Stimulated activated CD8-positive, alpha-beta memory T cell treated with anti-CD3 and anti-CD28 coated beads, Interleukin-7, amount 100 ng/mL, for 48 hours (primary cell): ENCODE measurements at regions not wholly inside any gene's neighbourhood (a gene's known extent, or its start where the extent isn't known, plus 50 kb on each side); places are given as distances from the start of the nearest gene placed in this dataset.

Source experiments
- DNase-seq, 2 donors: peaks; one replicate each; pipeline ENCODE4 v3.0.0-alpha.2; 2020; ENCODE audit warnings: low read depth in 1 of 2; ENCODE audit errors: extremely low read depth in 1 of 2

DNA sequence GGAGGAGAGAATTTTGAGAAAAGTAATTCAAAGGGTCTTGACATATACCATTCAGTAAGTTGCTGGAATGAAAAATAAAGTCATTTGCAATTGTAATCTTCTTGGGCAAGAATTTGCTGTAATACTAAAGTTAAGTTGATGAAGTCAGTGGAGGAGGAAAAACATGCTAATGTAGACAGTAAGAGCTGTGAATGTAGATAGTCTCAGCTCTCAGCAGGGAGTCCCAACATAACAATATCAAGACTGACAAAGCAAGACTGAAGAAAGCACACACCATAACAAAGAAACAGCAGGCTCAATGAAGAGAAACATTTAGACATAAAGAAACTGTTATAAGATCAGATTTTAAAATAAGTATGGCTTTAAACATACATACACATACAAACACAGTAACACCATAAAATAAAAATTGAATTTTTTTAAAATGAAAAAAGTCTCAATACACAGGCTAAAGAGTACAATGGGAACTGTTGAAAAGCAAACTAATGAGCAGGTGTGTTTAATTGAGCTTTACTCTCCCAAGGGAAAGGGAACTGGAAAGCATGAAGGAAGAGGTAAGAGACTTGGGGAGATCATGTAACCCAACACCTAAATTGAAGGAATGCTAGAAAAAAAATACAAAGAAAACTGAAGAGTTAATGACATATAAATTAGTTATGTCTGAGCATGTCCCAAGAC lies 336.3 kb upstream of the NCAM2 start:
- no peak for DNase-seq

GRCh38 chr21:20662514-20662913 lies 335.7 kb upstream of the NCAM2 start:
- no peak for DNase-seq

DNA sequence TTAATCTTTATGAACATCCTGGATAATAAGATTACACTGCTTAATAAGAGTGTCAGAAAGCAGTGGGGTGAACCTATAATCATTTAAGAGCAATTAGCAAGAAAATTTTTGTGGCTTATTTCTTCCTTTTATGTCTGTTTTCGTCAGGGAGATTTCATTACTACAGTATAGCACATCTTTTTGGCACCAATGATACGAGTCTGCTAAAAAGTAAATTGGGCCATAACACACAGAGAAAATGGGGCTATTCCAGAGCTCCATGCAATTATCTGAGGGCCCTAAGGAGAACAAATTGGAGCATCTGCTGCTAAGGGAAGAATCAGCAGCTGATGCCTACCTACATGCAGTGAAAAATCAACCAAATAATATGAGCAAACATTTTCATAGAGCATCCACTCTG lies 330.3 kb upstream of the NCAM2 start:
- DNase-seq = no peak

- DNase-seq = no peak
These were observed 312.7 kb upstream of the NCAM2 start for GRCh38 chr21:20685475-20685874.

GRCh38 chr21:20698585-20698984 lies 299.6 kb upstream of the NCAM2 start:
- no peak for DNase-seq

- no peak for DNase-seq
These were observed 297.0 kb upstream of the NCAM2 start for GRCh38 chr21:20701235-20701634.

DNA sequence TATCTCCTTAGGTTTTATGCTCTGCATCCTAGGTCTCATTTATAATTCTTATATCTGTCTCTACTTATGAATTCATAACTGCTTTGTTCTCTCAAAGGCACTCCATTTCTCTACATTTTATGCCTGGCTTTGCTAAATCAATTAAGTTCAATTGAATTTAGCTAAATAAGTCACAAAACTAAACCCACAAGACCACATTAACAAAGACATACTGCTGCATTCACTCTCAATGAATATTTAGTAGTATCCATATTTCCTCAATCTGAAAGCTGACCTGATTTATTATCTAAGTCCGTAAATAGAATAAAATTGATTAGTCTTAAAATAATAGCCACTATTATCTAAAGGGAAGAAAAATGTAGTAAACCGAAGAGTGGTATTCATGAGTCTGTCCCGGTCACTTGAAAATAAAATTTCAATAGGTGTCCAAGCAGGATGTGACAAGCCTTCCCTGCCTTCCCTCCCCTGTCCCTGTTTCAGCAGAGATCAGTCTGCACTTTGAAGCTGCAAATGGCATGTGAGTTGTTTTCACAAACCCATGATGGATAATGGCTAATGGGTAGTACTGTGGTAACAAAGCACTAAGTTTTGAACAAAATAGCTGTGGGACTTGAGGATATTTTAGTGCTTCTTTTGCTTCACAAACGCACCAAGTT lies 295.0 kb upstream of the NCAM2 start:
- DNase-seq = no peak

DNA sequence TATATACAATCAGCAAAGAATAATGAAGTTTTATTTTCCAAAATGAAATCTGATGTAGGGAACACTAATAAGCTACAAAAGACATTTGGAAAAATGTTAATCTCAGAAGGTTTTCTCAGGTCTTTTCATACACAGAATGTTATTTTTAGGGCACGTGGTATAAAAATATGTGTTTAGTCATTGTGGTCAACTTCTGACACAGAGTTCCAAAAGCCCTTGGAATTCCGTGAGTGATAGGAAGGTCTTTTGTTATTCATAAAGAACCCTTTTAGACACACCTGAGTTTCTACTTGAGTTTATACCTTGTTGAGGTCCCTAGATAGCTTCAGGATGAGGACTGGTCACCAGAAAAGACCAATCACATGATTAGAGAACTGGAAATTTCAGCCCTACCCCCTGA lies 277.6 kb upstream of the NCAM2 start:
- no peak for DNase-seq

GRCh38 chr21:20721151-20721550 lies 277.1 kb upstream of the NCAM2 start:
- no peak for DNase-seq

DNA sequence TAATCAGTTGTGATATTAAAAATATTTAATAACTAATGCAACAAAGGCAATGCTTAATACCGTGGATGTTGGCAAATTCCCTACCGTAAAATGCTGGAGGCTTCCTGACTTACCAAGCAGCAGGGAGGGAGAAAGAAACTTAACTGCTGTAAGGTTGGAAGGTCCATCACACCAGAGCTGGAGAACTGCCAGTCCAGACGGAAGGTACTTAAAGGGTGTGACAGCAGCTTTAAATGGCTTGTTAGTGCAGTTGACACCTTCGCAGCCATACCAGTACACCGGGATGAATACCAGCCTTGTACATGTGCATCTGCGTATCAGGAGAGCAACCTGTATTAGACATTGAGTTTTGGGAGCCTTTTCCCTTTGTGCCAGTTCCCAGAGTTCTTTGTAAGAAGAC lies 269.5 kb upstream of the NCAM2 start:
- DNase-seq = no peak

DNA sequence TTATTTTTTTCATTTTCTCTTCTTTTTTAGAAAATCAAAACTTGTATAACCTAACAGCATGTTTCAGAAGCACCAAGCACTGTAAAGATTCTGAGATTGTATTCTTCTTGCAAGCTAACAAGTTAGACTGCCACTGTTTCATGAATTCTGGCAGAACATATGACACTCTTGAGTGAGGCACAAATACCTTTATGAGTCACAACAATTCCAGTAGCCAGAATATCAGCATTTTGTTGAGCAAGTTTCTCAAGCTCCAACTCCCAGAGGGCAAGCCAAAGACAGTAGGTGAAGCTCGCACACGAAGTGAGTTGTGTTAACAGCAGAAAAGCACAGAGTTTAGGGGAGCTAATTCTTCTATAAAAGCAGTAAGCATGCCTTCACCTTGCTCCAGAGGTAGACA lies 268.8 kb upstream of the NCAM2 start:
- no peak for DNase-seq

GRCh38 chr21:20730441-20730840 lies 267.8 kb upstream of the NCAM2 start:
- no peak for DNase-seq

DNA sequence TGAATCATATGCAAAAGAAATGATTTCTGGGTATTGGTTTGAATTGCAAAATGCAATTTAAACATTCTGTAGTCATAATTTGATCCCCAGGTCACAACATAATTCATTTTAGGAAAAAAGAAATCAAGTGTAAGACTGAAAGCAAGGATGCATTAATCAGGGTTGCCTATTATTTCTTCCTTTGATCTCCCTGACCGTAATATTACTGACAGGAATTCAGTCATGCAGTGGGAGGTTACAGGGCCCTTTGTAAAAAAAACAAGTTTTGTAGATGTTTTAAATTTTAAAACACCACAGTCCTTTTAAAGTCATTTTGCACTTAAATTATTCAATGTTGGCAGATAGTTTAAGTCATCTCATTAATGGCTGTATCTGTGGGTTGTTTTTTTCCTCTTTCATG lies 263.0 kb upstream of the NCAM2 start:
- DNase-seq = no peak

- DNase-seq = no peak
These were observed 260.8 kb upstream of the NCAM2 start for GRCh38 chr21:20737227-20737913.

- DNase-seq = no peak
These were observed 258.8 kb upstream of the NCAM2 start for GRCh38 chr21:20739421-20739820.

GRCh38 chr21:20741445-20741844 lies 256.8 kb upstream of the NCAM2 start:
- DNase-seq = no peak

GRCh38 chr21:20760221-20760620 lies 238.0 kb upstream of the NCAM2 start:
- DNase-seq = no peak

- no peak for DNase-seq
These were observed 223.5 kb upstream of the NCAM2 start for GRCh38 chr21:20774737-20775136.

DNA sequence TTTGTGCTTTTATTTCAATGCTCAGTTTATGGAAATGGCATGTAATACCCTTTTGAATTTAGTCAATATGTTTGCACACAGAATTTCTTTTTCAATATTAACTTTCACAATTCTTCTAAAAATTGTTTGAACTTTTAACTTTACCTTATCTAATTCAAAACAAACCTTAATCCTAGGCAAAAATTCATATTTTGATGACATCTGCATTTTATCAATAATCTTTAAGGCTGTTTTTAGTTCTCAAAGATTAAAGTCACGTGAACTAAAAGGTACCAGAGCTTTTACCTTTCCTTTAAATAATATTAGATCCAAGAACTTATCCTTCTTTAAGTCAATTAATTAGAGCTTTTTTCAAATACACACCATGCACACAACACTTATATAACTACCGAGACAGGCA lies 218.9 kb upstream of the NCAM2 start:
- DNase-seq = no peak

- no peak for DNase-seq
These were observed 214.6 kb upstream of the NCAM2 start for GRCh38 chr21:20783611-20784010.

- DNase-seq = no peak
These were observed 208.3 kb upstream of the NCAM2 start for GRCh38 chr21:20789729-20790500.

GRCh38 chr21:20800106-20800505 lies 198.1 kb upstream of the NCAM2 start:
- DNase-seq = no peak
